Endothelial cell of umbilical vein (primary cell): ENCODE measurements at regions not wholly inside any gene's neighbourhood (a gene's known extent, or its start where the extent isn't known, plus 50 kb on each side); places are given as distances from the start of the nearest gene placed in this dataset.

Experiments used
- EZH2 ChIP-seq: IDR thresholded peaks from 2 replicates; pipeline ENCODE4 v1.6.1; 2012; ENCODE audit warnings: borderline replicate concordance, low read depth, mild to moderate bottlenecking, moderate library complexity, low read length, inconsistent platforms; ENCODE audit not compliant: severe bottlenecking
- FOS ChIP-seq: IDR thresholded peaks from 2 replicates; pipeline ENCODE4 v1.6.1; 2011; ENCODE audit warnings: mild to moderate bottlenecking, low read length, moderate library complexity, borderline replicate concordance; ENCODE audit not compliant: insufficient read depth
- GATA2 ChIP-seq: IDR thresholded peaks from 2 replicates; pipeline ENCODE4 v1.7.0; 2011; ENCODE audit warnings: low read depth, mild to moderate bottlenecking, moderate library complexity, mixed read lengths, low read length; ENCODE audit not compliant: insufficient read length, insufficient read depth
- JUN ChIP-seq: IDR thresholded peaks from 2 replicates; pipeline ENCODE4 v1.6.1; 2011; ENCODE audit warnings: borderline replicate concordance, low read depth; ENCODE audit not compliant: insufficient read length, insufficient read depth
- MAX ChIP-seq: IDR thresholded peaks from 2 replicates; pipeline ENCODE4 v1.6.1; 2011; ENCODE audit not compliant: insufficient read depth, insufficient read length
- MYC ChIP-seq: IDR thresholded peaks from one replicate; pipeline ENCODE4 v1.6.1; 2011; ENCODE audit warnings: mild to moderate bottlenecking, low read depth, low read length
- POLR2A ChIP-seq: IDR thresholded peaks from 2 replicates; pipeline ENCODE4 v1.6.1; 2012; ENCODE audit warnings: low read depth, mild to moderate bottlenecking, control low read depth, low read length
- POLR2AphosphoS5 ChIP-seq: IDR thresholded peaks from 2 replicates; pipeline ENCODE4 v1.6.1; 2012; ENCODE audit warnings: low read depth, mild to moderate bottlenecking, control low read depth, low read length, moderate library complexity; ENCODE audit not compliant: insufficient read depth
- TF ChIP-seq, protein P1 (sequence below), 2 donors: IDR thresholded peaks; 1 replicate in 1 of 2; 2 replicates in 1 of 2; pipeline ENCODE4 v1.5.1; 2011; ENCODE audit warnings: low read length in 2 of 2, mild to moderate bottlenecking in 2 of 2, moderate library complexity in 2 of 2, control low read depth in 1 of 2, inconsistent platforms in 1 of 2, low read depth in 1 of 2; ENCODE audit not compliant: insufficient read depth in 1 of 2; ENCODE audit errors: extremely low read depth in 1 of 2

DNA sequence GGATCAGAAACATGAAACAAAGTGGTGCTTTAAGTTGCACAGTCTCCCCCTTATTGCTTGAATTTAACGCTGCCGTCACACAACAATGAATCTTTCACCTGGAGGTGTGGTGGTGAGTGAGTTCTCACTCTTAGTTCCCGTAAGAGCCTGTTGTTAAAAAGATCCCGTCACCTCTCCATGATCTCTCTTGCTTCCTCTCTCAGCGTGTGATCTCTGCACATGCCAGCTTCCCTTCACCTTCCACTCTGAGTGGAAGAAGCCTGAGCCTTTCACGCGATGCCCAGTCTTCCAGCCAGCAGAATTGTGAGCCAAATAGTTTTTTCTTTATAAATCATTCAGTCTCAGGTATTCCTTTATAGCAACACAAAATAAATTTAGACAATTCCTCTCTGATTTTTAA, 136.7 kb upstream of the CHL1 start:
- no peak for TF ChIP-seq GATA2
- TF ChIP-seq, protein P1, sequence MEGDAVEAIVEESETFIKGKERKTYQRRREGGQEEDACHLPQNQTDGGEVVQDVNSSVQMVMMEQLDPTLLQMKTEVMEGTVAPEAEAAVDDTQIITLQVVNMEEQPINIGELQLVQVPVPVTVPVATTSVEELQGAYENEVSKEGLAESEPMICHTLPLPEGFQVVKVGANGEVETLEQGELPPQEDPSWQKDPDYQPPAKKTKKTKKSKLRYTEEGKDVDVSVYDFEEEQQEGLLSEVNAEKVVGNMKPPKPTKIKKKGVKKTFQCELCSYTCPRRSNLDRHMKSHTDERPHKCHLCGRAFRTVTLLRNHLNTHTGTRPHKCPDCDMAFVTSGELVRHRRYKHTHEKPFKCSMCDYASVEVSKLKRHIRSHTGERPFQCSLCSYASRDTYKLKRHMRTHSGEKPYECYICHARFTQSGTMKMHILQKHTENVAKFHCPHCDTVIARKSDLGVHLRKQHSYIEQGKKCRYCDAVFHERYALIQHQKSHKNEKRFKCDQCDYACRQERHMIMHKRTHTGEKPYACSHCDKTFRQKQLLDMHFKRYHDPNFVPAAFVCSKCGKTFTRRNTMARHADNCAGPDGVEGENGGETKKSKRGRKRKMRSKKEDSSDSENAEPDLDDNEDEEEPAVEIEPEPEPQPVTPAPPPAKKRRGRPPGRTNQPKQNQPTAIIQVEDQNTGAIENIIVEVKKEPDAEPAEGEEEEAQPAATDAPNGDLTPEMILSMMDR (IDR thresholded peaks at IDR 0.05; ENCODE audit: extremely low read depth in 1 of 2, insufficient read depth in 1 of 2, low read depth in 1 of 2, low read length in 2 of 2) = no peak
- no peak for TF ChIP-seq POLR2A
- no peak for TF ChIP-seq MYC
- TF ChIP-seq EZH2 = no peak
- TF ChIP-seq POLR2AphosphoS5 = no peak
- no peak for TF ChIP-seq MAX
- TF ChIP-seq JUN = no peak
- no peak for TF ChIP-seq FOS
